ENCODE measurements at regions not wholly inside any gene's neighbourhood (a gene's known extent, or its start where the extent isn't known, plus 50 kb on each side); places are given as distances from the start of the nearest gene placed in this dataset.

GRCh38 chr9:3659647-3660046, 133.8 kb upstream of the RFX3 start:
- H3K4me2 ChIP-seq (ENCODE audit: low read length) = no peak overlapping the region
- H3K9ac ChIP-seq (ENCODE audit: low read length) = no peak overlapping the region
- DNase-seq (no peak), ATAC-seq (no peak)
- no peaks in the 10 kb centered on the region for H4K20me1 ChIP-seq (ENCODE audit: low read length)
- H3K9me2 ChIP-seq (replicated peaks; ENCODE audit: low read length) = no peaks in the 10 kb centered on the region
- H3K79me2 ChIP-seq (ENCODE audit: low read length) = no peaks in the 10 kb centered on the region
- H3K27ac ChIP-seq (ENCODE audit: low read length) = no peak overlapping the region
- H3K9me3 ChIP-seq (ENCODE audit: low read length) = no peaks in the 10 kb centered on the region
- TF ChIP-seq, protein P1, sequence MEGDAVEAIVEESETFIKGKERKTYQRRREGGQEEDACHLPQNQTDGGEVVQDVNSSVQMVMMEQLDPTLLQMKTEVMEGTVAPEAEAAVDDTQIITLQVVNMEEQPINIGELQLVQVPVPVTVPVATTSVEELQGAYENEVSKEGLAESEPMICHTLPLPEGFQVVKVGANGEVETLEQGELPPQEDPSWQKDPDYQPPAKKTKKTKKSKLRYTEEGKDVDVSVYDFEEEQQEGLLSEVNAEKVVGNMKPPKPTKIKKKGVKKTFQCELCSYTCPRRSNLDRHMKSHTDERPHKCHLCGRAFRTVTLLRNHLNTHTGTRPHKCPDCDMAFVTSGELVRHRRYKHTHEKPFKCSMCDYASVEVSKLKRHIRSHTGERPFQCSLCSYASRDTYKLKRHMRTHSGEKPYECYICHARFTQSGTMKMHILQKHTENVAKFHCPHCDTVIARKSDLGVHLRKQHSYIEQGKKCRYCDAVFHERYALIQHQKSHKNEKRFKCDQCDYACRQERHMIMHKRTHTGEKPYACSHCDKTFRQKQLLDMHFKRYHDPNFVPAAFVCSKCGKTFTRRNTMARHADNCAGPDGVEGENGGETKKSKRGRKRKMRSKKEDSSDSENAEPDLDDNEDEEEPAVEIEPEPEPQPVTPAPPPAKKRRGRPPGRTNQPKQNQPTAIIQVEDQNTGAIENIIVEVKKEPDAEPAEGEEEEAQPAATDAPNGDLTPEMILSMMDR (conservative IDR thresholded peaks at IDR 0.05; ENCODE audit: low read depth, low read length) = no peak
- no peak for TF ChIP-seq EZH2phosphoT487 (IDR thresholded peaks at IDR 0.05; ENCODE audit: borderline replicate concordance, low read length)
- TF ChIP-seq EZH2 (IDR thresholded peaks at IDR 0.05; ENCODE audit: low read length, unreplicated experiment) = no peak
- H2AFZ ChIP-seq (ENCODE audit: low read length) = no peak overlapping the region
- intact Hi-C loops (cut with micrococcal nuclease) = no loop called here
- BruUV-seq (replicated peaks) = no TSS peak
- ChIA-PET CTCF (no interaction called here), POLR2A (ENCODE audit: unreplicated experiment) (no interaction called here)
- H3K36me3 ChIP-seq (ENCODE audit: low read depth, low read length) = no peaks in the 10 kb centered on the region
- no peaks in the 10 kb centered on the region for H3F3A ChIP-seq (ENCODE audit: low read length, unreplicated experiment)
- H3K4me1 ChIP-seq (ENCODE audit: insufficient read depth, low read length) = no peaks in the 10 kb centered on the region
- no peak overlapping the region for H3K4me3 ChIP-seq (ENCODE audit: low read length)
- H3K27me3 ChIP-seq (ENCODE audit: low read length) = no peaks in the 10 kb centered on the region

- Histone ChIP-seq H3K27ac (ENCODE audit: low read length) (no peak overlapping the region), H3K36me3 (ENCODE audit: low read depth, low read length) (no peaks in the 10 kb centered on the region), H3K4me1 (ENCODE audit: insufficient read depth, low read length) (no peaks in the 10 kb centered on the region), H3K9me3 (ENCODE audit: low read length) (no peaks in the 10 kb centered on the region), H3K4me3 (ENCODE audit: low read length) (no peak overlapping the region), H2AFZ (ENCODE audit: low read length) (no peak overlapping the region), H3K9ac (ENCODE audit: low read length) (no peak overlapping the region), H3F3A (ENCODE audit: low read length, unreplicated experiment) (no peaks in the 10 kb centered on the region), H3K27me3 (ENCODE audit: low read length) (no peaks in the 10 kb centered on the region), H3K4me2 (ENCODE audit: low read length) (no peak overlapping the region), H3K9me2 (replicated peaks; ENCODE audit: low read length) (no peaks in the 10 kb centered on the region), H3K79me2 (ENCODE audit: low read length) (no peaks in the 10 kb centered on the region), H4K20me1 (ENCODE audit: low read length) (no peaks in the 10 kb centered on the region)
- ATAC-seq (no peak), DNase-seq (no peak)
- ChIA-PET POLR2A (ENCODE audit: unreplicated experiment) (no interaction called here), CTCF (no interaction called here)
- TF ChIP-seq EZH2 (IDR thresholded peaks at IDR 0.05; ENCODE audit: low read length, unreplicated experiment) = no peak
- TF ChIP-seq, protein P1 (conservative IDR thresholded peaks at IDR 0.05; ENCODE audit: low read depth, low read length) = no peak
- TF ChIP-seq EZH2phosphoT487 (IDR thresholded peaks at IDR 0.05; ENCODE audit: borderline replicate concordance, low read length) = no peak
- intact Hi-C loops (cut with micrococcal nuclease) = no loop called here
- BruUV-seq (replicated peaks) = no TSS peak
These were observed 133.2 kb upstream of the RFX3 start for GRCh38 chr9:3658964-3659363.

DNA sequence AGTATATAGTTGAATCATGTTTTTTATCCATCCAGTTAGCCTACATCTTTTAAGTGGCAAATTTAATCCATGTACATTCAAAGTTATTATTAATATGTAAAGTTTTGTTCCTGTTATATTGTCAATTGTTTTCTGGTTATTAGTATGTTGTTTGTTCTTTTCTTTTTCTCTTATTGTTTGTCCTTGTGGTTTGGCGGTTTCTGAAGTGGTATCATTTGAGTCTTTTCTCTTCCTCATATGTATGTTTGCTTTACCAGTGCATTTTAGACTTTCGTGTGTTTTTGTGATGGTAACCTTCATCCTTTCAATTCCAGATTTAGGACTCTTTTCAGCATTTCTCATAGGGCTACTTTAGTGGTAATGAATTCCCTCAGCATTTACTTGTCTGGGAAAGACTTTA, 130.4 kb upstream of the RFX3 start:
- no peaks in the 10 kb centered on the region for H3K9me2 ChIP-seq (replicated peaks; ENCODE audit: low read length)
- H3K27me3 ChIP-seq (ENCODE audit: low read length) = no peaks in the 10 kb centered on the region
- POLR2A ChIA-PET (ENCODE audit: unreplicated experiment) = no interaction called here
- H3K79me2 ChIP-seq (ENCODE audit: low read length) = no peaks in the 10 kb centered on the region
- no peak for ATAC-seq
- H4K20me1 ChIP-seq (ENCODE audit: low read length) = no peaks in the 10 kb centered on the region
- H3K9ac ChIP-seq (ENCODE audit: low read length) = no peak overlapping the region
- no peak overlapping the region for H3K4me3 ChIP-seq (ENCODE audit: low read length)
- intact Hi-C loops (cut with micrococcal nuclease) = no loop called here
- no peaks in the 10 kb centered on the region for H3K9me3 ChIP-seq (ENCODE audit: low read length)
- no peaks in the 10 kb centered on the region for H3F3A ChIP-seq (ENCODE audit: low read length, unreplicated experiment)
- BruUV-seq (replicated peaks) = no TSS peak
- CTCF ChIA-PET = interaction anchor here (0.6 kb wide), 1 partner anchor 183 kb away, joined by 4 read pairs; no protein-coding TSS in a partner anchor
- H3K27ac ChIP-seq (ENCODE audit: low read length) = no peak overlapping the region
- H3K36me3 ChIP-seq (ENCODE audit: low read depth, low read length) = no peaks in the 10 kb centered on the region
- no peak overlapping the region for H2AFZ ChIP-seq (ENCODE audit: low read length)
- H3K4me2 ChIP-seq (ENCODE audit: low read length) = no peak overlapping the region
- no peak for TF ChIP-seq EZH2phosphoT487 (IDR thresholded peaks at IDR 0.05; ENCODE audit: borderline replicate concordance, low read length)
- TF ChIP-seq, protein P1 (conservative IDR thresholded peaks at IDR 0.05; ENCODE audit: low read depth, low read length) = no peak
- no peaks in the 10 kb centered on the region for H3K4me1 ChIP-seq (ENCODE audit: insufficient read depth, low read length)
- DNase-seq = no peak

Measured in PC-3 (cell line).